Anterior cingulate cortex (tissue), 58 donors: ENCODE measurements at regions not wholly inside any gene's neighbourhood (a gene's known extent, or its start where the extent isn't known, plus 50 kb on each side); places are given as distances from the start of the nearest gene placed in this dataset.
A peak's percentile ranks its signal among the peaks of the same experiment; 100 is the strongest.
"Not testable (repeated sequence)": the region's sequence is repeated elsewhere in the genome, so short reads cannot be mapped to it uniquely, and the experiment has no call there.

Source experiments
- DNase-seq, 58 donors: peaks; one replicate each; lab custom pipeline; 2025; lab: John Stamatoyannopoulos, UW

DNA sequence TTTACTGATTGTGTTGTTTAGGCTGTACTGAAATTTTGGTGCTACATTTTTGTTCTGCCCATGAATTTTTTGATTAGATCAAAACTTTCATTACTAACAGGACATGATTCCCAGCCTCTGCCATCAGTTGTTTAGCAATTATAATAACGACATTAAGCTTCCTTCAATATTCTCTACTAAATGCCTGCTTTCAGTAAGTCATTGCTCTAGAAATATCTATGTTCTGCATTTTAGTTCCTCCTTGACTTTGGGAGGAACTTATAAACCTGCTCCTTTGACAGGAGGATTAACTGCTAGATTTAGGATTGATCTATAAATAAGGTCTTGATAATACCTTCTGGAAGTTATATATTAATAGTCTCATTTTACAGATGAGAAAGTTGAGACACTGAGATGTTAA lies 269.1 kb downstream of the RAP2B start:
- DNase-seq = no peak

DNA sequence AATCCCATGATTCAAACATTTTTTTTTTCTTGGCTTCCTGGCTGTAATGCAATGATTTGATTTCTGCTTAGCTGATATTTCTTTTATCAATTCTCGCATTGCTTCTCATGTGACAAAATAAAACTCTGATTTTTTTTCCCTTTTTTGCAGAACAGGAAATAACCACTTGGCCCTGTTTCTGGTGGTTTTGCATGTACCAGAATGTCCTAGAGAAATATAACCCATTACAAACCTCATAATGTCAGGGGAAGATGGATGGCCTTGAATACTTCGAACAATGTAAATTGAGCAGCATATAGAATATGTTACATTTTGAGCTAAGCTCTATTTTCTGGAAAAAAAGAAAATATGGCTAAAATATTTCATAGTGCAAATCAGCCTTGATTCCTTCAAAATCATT lies 275.6 kb downstream of the RAP2B start:
- no peak for DNase-seq

DNA sequence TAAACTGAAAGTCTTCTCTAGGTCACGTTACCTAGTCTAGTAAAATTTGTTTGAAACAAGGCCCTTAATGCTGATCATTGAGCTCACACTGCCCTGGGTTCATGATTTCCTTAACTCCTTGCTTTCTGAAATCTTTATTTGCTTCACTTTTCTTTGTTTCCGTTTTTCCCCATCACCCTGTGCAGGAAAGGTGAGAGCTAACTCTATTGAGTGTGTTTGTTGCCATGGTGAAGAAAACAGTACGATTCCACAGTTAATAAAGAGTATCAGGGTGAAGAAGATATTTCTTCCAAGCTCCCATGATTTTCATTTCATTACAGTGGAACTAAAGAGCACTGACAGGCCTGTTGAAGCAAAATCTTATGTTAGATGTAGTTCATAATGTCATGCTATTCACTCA lies 276.2 kb downstream of the RAP2B start:
- DNase-seq = no peak

DNA sequence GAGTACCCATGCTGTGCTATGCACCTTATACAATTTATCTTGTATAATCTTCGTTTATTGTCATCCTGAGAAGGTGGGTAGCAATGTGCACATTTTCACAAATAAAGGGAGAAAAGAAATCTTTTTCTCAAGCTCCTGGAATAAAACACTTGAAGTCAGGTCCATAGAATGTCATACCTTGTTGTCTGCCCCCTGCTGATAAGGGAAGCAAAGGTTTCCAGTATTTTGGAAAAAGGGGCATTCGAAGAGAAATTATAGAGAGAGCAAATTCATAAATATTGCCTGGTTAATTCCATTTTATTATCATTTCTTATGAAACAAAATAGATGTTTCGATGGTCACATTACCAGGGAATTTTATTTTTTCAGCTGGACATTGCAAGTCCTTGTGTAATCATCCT lies 277.8 kb downstream of the RAP2B start:
- no peak for DNase-seq

DNA sequence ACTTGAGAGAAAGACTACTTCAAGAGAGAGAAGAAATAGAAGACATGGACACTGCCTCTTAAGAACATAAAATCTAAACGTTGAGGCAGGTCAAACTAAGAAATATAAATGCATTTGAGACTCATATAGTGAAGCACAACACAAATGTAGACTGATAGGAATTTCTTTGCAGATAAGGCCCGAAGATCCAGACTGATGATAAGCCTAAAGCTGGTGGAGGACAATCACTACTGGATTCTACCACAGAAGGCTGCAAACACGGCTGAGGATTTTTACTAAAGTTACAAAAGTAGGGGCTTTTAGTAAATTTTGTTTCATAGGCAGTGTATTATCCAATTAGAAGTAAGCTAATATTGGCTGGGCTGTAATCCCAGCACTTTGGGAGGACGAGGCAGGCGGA lies 278.3 kb downstream of the RAP2B start:
- DNase-seq = no peak

DNA sequence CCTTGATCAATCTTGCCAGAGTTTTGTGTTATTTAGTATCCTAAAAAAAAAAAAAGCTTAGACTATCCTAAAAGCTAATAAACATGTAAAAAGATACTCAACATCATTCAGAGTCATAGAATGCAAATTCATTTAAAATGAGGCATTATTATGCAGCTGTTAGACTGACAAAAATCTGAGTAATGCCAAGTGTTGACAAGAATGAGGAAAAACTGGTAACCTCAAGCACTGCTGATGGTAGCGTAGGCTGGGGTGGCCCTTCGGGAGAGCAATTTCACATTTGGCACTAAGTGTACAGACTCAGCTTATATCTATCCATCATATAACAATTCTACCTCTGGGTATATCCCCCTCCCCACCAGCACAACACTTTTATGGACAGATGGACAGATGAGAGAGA lies 280.4 kb downstream of the RAP2B start:
- DNase-seq = no peak

DNA sequence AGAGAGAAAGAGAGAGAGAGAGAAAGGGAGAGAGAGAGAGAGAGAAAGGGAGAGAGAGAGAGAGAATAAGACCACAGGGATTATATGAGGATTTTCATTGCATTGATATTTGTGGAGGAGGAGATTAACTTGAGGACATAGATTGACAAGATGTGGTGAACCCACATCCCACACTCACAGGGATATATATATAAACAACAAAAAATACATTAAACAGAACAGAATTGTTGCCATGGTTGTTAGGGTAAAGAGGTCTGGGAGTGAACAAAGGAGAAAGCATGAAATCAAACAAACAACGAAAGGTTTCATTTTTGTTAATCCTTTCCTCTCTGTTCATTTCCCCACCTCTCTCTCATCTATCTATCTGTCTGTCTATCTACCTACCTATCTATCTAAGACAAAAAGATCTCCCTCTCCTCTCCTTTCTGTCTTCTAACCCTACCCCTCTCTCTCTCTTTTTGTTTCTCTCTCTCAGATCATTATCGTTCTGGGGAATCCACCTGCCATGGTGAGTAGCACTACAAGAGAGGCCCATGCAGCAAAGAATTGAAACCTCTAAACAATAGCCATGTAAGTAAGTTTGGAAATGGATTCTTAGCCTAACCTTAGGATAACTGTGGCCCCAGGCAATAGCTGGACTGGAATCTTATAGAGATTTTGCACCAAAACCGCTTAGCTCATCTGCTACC lies 280.9 kb downstream of the RAP2B start:
- DNase-seq = no peak

DNA sequence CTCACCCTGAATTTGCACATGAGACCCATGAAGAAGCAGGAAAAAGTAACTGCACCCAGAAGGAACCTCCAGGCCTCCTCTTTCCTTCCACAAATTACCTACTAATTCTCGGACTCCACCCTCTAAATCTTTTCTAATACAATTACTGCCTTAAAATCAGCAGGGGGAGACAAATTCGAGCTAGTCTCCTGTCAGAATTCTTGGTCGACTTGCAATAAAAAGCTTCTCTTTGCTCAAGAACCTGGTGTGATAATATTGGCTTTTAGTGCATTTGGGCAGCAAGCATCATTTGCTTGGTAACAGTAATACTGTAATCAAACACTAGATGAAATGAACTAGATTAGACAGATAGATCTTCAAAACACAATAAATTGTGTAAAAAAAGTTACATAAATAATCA lies 281.9 kb downstream of the RAP2B start:
- no peak for DNase-seq

DNA sequence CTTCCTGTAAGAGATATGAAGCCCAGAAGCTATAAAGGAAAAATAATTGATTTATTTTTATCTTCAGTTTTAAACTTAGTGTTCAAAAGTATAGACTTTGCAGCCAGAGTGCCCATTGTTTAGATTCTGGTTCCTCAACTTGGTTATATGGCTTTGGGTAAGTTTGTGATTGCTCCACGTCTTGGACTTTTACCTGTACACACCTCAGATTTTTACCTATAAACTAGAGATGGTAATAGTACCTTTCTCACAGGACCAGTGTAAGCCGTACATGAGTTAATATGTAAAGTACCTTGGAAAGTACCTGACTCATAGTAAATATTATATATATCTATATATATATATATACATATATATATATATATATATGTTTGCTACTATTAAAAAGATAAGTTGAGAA lies 283.8 kb downstream of the RAP2B start:
- DNase-seq = no peak

DNA sequence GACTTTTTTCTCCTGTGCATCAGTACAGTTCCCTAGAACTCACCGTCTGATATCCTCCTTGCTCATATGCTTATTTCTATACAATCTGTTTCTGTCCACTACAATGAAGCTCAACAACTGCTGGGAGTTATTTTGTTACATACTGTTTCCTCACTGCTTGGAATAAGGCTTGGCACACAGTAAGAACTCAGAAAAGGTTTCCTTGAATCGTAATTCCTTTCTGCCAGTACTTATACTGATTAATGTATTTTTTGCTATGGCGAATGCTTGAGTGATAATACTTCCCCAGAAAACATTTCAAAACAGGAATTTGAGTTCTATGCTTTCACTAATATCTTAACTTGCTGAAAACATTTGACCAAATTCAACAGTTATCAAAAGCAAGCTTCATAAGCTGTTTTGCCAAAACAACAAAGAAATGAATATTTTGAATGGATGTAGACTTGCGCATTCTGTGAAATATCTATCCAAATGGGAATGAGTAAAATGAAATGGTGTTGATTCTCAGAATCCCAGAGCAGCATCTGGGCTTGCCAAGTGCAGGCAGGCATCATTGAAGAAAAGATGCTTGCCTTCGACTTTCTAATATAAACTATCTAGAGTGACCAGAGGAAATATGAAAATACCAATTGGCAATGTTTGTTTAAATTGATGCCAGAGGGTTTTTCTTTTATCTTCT lies 286.3 kb downstream of the RAP2B start:
- DNase-seq = no peak

DNA sequence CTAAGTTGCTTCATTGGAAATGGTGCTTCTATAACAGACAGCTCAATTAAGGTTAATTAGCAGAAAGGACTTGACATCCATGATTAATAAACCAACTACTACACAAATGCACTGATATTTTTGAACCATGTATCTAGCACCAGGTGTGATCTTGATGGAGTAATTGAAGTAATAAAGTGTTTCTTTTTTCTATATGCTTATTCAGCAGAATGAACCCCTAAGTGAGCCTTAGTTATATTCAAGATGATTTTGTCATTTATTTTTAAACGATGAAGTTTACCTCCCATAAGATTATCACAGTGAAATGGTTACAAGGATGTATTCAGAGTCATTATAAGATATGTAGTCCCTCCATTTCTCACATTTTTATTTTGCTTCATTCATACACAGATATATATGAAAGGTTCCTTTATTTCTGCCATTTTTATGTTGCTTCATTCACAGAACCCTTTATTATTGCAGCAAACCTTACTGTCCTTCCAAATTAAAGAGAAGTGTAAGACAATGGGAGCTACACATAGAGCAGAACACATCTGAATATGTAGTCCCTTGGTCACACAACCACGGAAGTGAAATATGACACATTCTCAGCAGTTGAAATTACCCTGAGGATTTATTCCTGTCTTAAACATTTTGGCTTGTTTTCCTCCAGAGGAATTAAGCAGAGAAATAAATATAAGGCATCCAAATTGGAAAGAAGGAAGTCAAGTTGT lies 295.0 kb downstream of the RAP2B start:
- DNase-seq = no peak

DNA sequence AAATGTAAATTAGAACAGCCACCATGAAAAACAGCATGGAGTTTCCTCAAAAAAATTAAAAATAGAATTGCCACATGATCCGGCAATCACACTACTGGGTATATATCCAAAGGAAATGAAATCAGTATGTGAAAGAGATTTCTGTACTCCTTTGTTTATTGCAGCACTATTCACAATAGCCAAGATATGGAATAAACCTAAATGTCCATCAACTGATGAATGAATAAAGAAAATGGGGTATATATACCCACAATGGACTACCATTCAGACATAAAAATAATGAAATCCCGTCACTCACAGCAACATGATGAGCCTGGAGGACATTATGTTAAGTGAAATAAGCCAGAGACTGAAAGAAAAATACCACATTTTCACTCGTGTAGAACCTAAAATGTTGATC lies 296.9 kb downstream of the RAP2B start:
- DNase-seq = no peak

DNA sequence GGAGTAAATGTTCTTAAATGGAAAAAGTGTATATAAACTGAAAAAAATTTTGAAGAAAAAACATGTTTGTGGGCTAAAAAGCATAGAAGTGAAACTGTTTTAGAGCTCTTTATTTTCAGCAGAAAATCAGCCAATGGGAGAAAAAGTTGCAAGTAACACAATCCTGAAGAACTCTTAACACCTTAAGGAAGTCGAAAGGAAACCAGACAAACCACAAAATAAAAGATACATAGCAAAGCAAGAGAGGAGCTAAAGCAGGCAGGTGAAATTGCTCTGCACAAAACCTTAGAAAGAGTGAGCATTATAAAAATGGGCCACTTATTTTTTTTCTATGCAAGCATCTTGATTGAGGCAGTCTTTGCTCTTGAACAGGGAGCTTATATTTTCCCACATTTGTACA lies 300.5 kb downstream of the RAP2B start:
- no peak for DNase-seq

DNA sequence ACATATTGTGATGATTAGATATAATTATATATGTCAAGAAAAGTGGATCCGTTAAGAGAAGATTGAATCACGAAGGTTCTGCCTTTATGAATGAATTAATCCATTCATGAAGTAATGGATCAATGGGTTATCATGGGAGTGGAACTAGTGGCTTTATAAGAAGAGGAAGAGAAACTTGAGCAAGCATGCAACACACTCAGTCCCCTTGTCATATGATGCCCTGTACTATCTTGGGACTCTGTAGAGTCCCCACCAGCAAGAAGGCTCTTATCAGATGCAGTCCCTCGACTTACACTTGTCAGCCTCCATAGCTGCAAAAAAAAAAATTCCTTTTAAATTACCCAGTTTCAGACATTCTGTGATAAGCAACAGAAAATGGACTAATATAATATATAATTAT lies 301.9 kb downstream of the RAP2B start:
- no peak for DNase-seq

DNA sequence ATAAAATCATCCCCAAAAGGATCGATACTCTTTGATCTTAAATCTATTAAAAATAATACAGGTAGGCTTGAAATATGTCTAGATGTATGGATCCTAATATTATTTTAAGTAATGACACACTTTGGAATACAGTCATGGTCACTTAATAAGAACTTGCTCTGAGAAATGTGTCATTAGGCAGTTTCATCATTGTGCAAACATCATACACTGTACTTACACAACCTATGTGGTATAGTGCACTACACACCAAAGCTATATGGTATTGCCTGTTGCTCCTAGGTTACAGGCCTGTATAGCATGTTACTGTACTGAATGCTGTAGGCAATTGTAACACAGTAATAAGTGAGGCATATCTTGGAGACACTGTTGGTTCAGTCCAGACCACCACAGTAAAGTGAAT lies 307.1 kb downstream of the RAP2B start:
- DNase-seq = no peak

DNA sequence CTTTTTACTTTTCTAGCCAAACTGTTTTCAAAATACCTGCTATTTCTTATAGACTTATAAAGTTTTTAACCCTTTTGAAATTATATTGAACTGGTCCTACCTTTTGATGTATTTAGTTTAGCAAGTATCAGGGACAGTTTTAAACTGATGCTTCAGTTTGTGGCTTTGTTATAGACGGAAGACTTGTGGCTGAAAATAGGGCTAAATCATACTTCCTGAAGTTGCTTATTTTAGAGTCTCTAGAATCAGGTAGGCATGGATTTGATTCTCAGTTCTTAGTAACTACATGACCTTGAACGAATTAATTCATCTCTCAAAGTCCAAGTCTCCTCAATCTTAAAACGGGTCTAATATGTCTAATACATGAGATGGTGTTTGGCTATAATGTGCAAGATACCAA lies 322.8 kb downstream of the RAP2B start:
- no peak for DNase-seq

DNA sequence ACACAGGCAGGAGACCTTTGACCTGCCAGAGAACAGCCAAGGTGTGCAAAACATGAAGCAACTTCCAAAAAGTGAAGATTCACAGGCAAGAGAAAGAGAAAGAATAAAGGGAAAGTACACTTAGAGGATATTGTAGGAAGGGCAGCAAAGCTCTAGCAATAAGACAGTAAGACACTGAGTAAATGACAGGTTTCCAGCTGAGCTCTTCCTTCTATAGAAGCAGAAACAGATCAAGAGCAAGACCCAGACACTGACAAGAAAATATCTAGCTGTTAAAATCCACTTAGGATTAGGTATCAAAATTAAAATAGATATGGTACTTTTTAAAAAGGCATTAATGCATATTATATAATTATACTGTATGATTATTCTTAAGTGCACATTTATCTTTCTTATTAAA lies 333.4 kb downstream of the RAP2B start:
- DNase-seq = no peak

DNA sequence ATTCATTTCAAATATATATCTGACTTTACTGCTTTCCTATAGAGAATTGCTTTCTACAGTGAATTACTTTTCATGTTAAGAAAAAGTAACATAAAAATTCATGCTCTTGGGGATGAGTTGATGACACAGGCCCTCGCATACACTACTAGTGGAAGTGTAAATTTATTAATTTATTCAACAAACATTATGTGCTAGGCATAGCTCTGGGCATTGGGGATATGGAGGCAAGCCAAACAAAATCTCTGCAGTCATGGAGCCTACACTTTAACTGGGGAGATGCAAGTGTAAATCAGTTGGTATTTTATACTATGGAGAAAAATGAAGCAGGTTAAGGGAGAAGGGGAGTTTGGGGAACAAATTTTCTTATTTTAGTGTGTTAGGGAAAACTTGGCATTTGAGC lies 340.7 kb downstream of the RAP2B start:
- peak in 1 of 58 donors; percentile 0 for DNase-seq

DNA sequence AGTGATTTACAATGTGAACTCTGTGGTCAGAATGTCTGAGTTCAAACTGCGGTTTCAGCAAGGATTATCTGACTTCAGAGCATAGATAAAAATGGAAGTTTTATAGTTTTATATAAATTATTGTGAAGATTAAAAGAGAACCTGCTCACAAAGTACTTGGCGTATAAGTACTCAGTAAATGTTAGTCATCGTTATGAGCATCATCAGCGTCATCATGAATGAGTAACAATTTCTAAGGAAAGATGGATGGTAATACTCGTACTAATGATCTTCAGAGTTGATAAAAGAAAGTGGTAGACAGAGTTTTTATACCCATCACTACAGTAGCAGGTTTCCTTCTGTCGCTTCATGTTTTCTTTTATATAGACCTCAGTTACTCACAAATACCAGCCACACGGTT lies 341.8 kb downstream of the RAP2B start:
- DNase-seq = no peak

DNA sequence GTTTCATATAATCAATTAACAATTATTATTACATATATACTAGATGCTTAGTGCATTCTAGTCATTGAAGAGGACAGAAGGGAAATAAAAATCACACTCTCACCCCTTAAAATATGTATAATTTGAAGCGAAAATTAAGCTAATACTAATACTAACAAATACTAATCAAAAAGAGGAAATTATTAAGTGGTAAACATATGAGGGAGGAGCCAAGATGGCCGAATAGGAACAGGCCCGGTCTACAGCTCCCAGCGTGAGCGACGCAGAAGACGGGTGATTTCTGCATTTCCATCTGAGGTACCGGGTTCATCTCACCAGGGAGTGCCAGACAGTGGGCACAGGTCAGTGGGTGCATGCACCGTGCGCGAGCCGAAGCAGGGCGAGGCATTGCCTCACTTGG lies 344.2 kb downstream of the RAP2B start:
- DNase-seq = not testable (repeated sequence)

DNA sequence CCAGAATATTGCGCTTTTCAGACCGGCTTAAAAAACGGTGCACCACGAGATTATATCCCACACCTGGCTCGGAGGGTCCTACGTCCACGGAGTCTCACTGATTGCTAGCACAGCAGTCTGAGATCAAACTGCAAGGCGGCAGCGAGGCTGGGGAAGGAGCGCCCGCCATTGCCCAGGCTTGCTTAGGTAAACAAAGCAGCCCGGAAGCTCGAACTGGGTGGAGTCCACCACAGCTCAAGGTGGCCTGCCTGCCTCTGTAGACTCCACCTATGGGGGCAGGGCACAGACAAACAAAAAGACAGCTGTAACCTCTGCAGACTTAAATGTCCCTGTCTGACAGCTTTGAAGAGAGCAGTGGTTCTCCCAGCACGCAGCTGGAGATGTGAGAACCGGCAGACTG lies 344.7 kb downstream of the RAP2B start:
- not testable (repeated sequence) for DNase-seq

DNA sequence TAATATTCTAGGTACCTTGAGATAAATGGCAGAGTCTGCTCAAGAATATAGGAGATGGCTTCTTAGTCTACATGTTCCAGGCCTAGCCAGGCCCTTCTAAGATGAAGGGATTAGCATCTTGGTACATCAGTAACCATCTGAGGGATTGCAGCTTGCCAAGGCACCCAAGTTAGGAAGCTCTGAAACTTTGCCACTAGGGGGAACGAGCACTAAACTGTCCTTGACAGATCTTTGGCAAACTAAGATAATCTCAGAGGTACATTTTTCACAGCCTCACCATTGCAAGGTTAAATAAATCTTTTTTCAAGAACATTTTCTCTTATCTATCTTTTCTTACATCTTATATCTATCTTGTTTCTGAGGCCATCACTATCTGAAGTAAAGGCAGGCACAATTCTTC lies 351.2 kb downstream of the RAP2B start:
- DNase-seq = no peak
